ENCODE measurements at regions not wholly inside any gene's neighbourhood (a gene's known extent, or its start where the extent isn't known, plus 50 kb on each side); places are given as distances from the start of the nearest gene placed in this dataset.

GRCh38 chr3:34239287-34239686, 440.9 kb downstream of the PDCD6IP start:
- Histone ChIP-seq H3K27ac (ENCODE audit: insufficient read depth, low read depth, low read length) (no peak overlapping the region), H3K4me3 (replicated peaks in 1 of 3; ENCODE audit: insufficient read depth in 1 of 3, low read depth in 1 of 3, low read length in 3 of 3) (no peak overlapping the region), H3K9ac (replicated peaks; ENCODE audit: extremely low read depth, insufficient read depth, low read length) (no peak overlapping the region), H3K36me3 (ENCODE audit: control insufficient read depth in 2 of 2, extremely low read depth in 1 of 2, insufficient read depth in 2 of 2, low read length in 2 of 2) (no peaks in the 10 kb centered on the region), H3K9me3 (replicated peaks; ENCODE audit: control insufficient read depth, insufficient read depth, low read length) (no peaks in the 10 kb centered on the region), H3K27me3 (ENCODE audit: control insufficient read depth in 2 of 2, insufficient read depth in 2 of 2, low read length in 2 of 2) (no peaks in the 10 kb centered on the region), H3K9me1 (replicated peaks; ENCODE audit: control insufficient read depth, extremely low read depth, insufficient read depth, low read length) (no peaks in the 10 kb centered on the region), H2AFZ (ENCODE audit: low read depth, low read length) (no peak overlapping the region), H3K79me2 (ENCODE audit: control insufficient read depth, insufficient read depth, low read length) (no peaks in the 10 kb centered on the region), H3K4me2 (ENCODE audit: insufficient read depth, low read length) (no peak overlapping the region), H4K20me1 (replicated peaks; ENCODE audit: control insufficient read depth, extremely low read depth, insufficient read depth, low read length) (no peaks in the 10 kb centered on the region), H3K4me1 (ENCODE audit: control insufficient read depth, extremely low read depth, insufficient read depth, low read length) (no peaks in the 10 kb centered on the region)
- BruUV-seq (replicated peaks), result no TSS peak
- DNase-seq (ENCODE audit: low read depth, low spot score) (no peak), FAIRE-seq (no peak)
- intact Hi-C loops (cut with micrococcal nuclease), result no loop called here
- dilution Hi-C loops (cut with MboI; ENCODE audit: extremely low pct_ligation_motif_present, low sequenced_read_pairs), result no loop called here
- TF ChIP-seq JUN (IDR thresholded peaks at IDR 0.05; ENCODE audit: borderline replicate concordance, insufficient read depth, insufficient read length, low read depth) (no peak), POLR2A (IDR thresholded peaks at IDR 0.05; ENCODE audit: low read depth, low read length) (no peak), MYC (IDR thresholded peaks at IDR 0.05; ENCODE audit: low read depth, low read length) (no peak), POLR2AphosphoS5 (IDR thresholded peaks at IDR 0.05; ENCODE audit: insufficient read depth, low read depth, low read length) (no peak), MAX (IDR thresholded peaks at IDR 0.05; ENCODE audit: insufficient read depth, insufficient read length) (no peak), CTCF (IDR thresholded peaks at IDR 0.05; ENCODE audit: extremely low read depth in 1 of 2, insufficient read depth in 1 of 2, low read depth in 1 of 2, low read length in 2 of 2) (no peak), EZH2 (IDR thresholded peaks at IDR 0.05; ENCODE audit: borderline replicate concordance, low read depth, low read length, severe bottlenecking) (no peak), FOS (IDR thresholded peaks at IDR 0.05; ENCODE audit: borderline replicate concordance, insufficient read depth, low read length) (no peak), GATA2 (IDR thresholded peaks at IDR 0.05; ENCODE audit: insufficient read depth, insufficient read length, low read depth, low read length) (no peak)
- CTCF ChIA-PET, result interaction anchor here (0.6 to 1.6 kb wide), 2 partner anchors 28 to 41 kb away, joined by 3 to 4 read pairs; no protein-coding TSS in a partner anchor
- POLR2A ChIA-PET, result no interaction called here

Data from endothelial cell of umbilical vein (primary cell).